K562 (cell line): ENCODE measurements at regions not wholly inside any gene's neighbourhood (a gene's known extent, or its start where the extent isn't known, plus 50 kb on each side); places are given as distances from the start of the nearest gene placed in this dataset.

Source experiments
- BHLHE40 ChIP-seq: IDR thresholded peaks from 2 replicates; pipeline ENCODE4 v1.6.1; 2011; ENCODE audit warnings: low read length, improper control_type of control experiment
- EZH2 ChIP-seq: IDR thresholded peaks from 2 replicates; pipeline ENCODE4 v1.6.1; 2012; ENCODE audit warnings: low read depth, mild to moderate bottlenecking, inconsistent platforms, low read length, borderline replicate concordance
- FOXO4 ChIP-seq: fragments of 450-650 bp; formaldehyde crosslinking; IDR thresholded peaks from 2 replicates; pipeline ENCODE4 v1.4.0; 2020; ENCODE audit warnings: mild to moderate bottlenecking, moderate library complexity
- POLR2A ChIP-seq: fragments of 450-650 bp; conservative IDR thresholded peaks from 2 replicates; pipeline ENCODE4 v1.6.1; 2016
- REST ChIP-seq, 2 experiments: fragments of 450-650 bp; formaldehyde crosslinking in 1 of 2; IDR thresholded peaks; 2 replicates each; pipeline versions ENCODE4 v1.4.0 to v1.6.1; 2014 to 2020; ENCODE audit warnings: mild to moderate bottlenecking in 2 of 2, borderline replicate concordance in 1 of 2, low read depth in 1 of 2
- SIN3A ChIP-seq, 2 experiments: fragments of 150-350 bp in 1 of 2; IDR thresholded peaks; 2 replicates each; pipeline ENCODE4 v1.6.1; 2011 to 2016; ENCODE audit warnings: borderline replicate concordance in 2 of 2, low read depth in 2 of 2, low read length in 2 of 2, mild to moderate bottlenecking in 2 of 2, moderate library complexity in 2 of 2; ENCODE audit not compliant: control insufficient read depth in 1 of 2
- SPI1 ChIP-seq: IDR thresholded peaks from 2 replicates; pipeline ENCODE4 v1.6.1; 2011; ENCODE audit warnings: low read depth, low read length, control low read depth, borderline replicate concordance
- ZNF551 ChIP-seq: fragments of 250-450 bp; sonication (Bioruptor Pico); IDR thresholded peaks from 2 replicates; pipeline ENCODE4 v1.5.0; 2021; ENCODE audit warnings: mild to moderate bottlenecking, moderate library complexity
- ZNF717 ChIP-seq: fragments of 250-450 bp; sonication (Bioruptor Pico); IDR thresholded peaks from 2 replicates; pipeline ENCODE4 v1.5.0; 2021
- TF ChIP-seq, protein P1 (sequence below), 3 experiments: IDR thresholded peaks in 2 of 3; conservative IDR thresholded peaks in 1 of 3; 2 replicates each; pipeline ENCODE4 v1.5.1; 2011 to 2012; ENCODE audit warnings: low read length in 3 of 3, mild to moderate bottlenecking in 3 of 3, control low read depth in 2 of 3, improper control_type of control experiment in 1 of 3, inconsistent platforms in 1 of 3, low read depth in 1 of 3, mixed read lengths in 1 of 3, moderate library complexity in 1 of 3; ENCODE audit not compliant: insufficient read depth in 2 of 3
- TF ChIP-seq, protein P2 (sequence below), 3 experiments: fragments of 200-800 bp in 1 of 3; fragments of 250-450 bp in 1 of 3; fragments of 450-650 bp in 1 of 3; sonication (Bioruptor Pico) in 1 of 3; sonication (Bioruptor generic) in 1 of 3; formaldehyde crosslinking in 1 of 3; IDR thresholded peaks; 2 replicates each; pipeline versions ENCODE4 v1.6.1 to v1.8.0; 2016 to 2022; ENCODE audit warnings: mild to moderate bottlenecking in 2 of 3, missing genetic modification characterization in 2 of 3, missing compliant biosample characterization in 1 of 3, moderate library complexity in 1 of 3

GRCh38 chr15:62262305-62262941, 97.3 kb upstream of the C2CD4B start:
- TF ChIP-seq REST (IDR thresholded peaks at IDR 0.05; ENCODE audit: borderline replicate concordance) (no peak), REST (CRISPR knock-in tag; IDR thresholded peaks at IDR 0.05; ENCODE audit: low read depth) (no peak), EZH2 (no peak), ZNF551 (CRISPR knock-in tag) (no peak), SPI1 (no peak), BHLHE40 (no peak), POLR2A (no peak), SIN3A (IDR thresholded peaks at IDR 0.05; ENCODE audit: borderline replicate concordance in 2 of 2, control insufficient read depth in 1 of 2, low read depth in 2 of 2, low read length in 2 of 2) (no peak), ZNF717 (no peak), FOXO4 (CRISPR knock-in tag) (no peak)
- TF ChIP-seq, protein P1, sequence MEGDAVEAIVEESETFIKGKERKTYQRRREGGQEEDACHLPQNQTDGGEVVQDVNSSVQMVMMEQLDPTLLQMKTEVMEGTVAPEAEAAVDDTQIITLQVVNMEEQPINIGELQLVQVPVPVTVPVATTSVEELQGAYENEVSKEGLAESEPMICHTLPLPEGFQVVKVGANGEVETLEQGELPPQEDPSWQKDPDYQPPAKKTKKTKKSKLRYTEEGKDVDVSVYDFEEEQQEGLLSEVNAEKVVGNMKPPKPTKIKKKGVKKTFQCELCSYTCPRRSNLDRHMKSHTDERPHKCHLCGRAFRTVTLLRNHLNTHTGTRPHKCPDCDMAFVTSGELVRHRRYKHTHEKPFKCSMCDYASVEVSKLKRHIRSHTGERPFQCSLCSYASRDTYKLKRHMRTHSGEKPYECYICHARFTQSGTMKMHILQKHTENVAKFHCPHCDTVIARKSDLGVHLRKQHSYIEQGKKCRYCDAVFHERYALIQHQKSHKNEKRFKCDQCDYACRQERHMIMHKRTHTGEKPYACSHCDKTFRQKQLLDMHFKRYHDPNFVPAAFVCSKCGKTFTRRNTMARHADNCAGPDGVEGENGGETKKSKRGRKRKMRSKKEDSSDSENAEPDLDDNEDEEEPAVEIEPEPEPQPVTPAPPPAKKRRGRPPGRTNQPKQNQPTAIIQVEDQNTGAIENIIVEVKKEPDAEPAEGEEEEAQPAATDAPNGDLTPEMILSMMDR (IDR thresholded peaks at IDR 0.05 in 2 of 3, conservative IDR thresholded peaks at IDR 0.05 in 1 of 3; ENCODE audit: insufficient read depth in 2 of 3, low read depth in 1 of 3, low read length in 3 of 3): no peak
- TF ChIP-seq, protein P2, sequence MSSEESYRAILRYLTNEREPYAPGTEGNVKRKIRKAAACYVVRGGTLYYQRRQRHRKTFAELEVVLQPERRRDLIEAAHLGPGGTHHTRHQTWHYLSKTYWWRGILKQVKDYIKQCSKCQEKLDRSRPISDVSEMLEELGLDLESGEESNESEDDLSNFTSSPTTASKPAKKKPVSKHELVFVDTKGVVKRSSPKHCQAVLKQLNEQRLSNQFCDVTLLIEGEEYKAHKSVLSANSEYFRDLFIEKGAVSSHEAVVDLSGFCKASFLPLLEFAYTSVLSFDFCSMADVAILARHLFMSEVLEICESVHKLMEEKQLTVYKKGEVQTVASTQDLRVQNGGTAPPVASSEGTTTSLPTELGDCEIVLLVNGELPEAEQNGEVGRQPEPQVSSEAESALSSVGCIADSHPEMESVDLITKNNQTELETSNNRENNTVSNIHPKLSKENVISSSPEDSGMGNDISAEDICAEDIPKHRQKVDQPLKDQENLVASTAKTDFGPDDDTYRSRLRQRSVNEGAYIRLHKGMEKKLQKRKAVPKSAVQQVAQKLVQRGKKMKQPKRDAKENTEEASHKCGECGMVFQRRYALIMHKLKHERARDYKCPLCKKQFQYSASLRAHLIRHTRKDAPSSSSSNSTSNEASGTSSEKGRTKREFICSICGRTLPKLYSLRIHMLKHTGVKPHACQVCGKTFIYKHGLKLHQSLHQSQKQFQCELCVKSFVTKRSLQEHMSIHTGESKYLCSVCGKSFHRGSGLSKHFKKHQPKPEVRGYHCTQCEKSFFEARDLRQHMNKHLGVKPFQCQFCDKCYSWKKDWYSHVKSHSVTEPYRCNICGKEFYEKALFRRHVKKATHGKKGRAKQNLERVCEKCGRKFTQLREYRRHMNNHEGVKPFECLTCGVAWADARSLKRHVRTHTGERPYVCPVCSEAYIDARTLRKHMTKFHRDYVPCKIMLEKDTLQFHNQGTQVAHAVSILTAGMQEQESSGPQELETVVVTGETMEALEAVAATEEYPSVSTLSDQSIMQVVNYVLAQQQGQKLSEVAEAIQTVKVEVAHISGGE (CRISPR knock-in tag; IDR thresholded peaks at IDR 0.05): no peak
